GM19438 (cell line): ENCODE measurements at regions not wholly inside any gene's neighbourhood (a gene's known extent, or its start where the extent isn't known, plus 50 kb on each side); places are given as distances from the start of the nearest gene placed in this dataset.
"Not testable (repeated sequence)": the region's sequence is repeated elsewhere in the genome, so short reads cannot be mapped to it uniquely, and the experiment has no call there.

Source experiments
- ATAC-seq: cut with Tn5 transposase; IDR thresholded peaks from one replicate; pipeline ENCODE4 v1.9.1; 2021; ENCODE audit warnings: low read depth; ENCODE audit not compliant: unreplicated experiment

GRCh38 chr2:142415461-142415860 is 284.6 kb upstream of the LRP1B start:
- ATAC-seq: no peak

- ATAC-seq: no peak
These were observed 267.4 kb upstream of the LRP1B start for GRCh38 chr2:142398212-142398611.

- ATAC-seq: no peak
These were observed 264.5 kb upstream of the LRP1B start for GRCh38 chr2:142395291-142395690.

GRCh38 chr2:142380372-142380771 is 249.6 kb upstream of the LRP1B start:
- ATAC-seq: no peak

GRCh38 chr2:142362069-142362468 is 231.3 kb upstream of the LRP1B start:
- not testable (repeated sequence) for ATAC-seq

GRCh38 chr2:142347751-142348150 is 216.9 kb upstream of the LRP1B start:
- ATAC-seq: no peak

GRCh38 chr2:142339261-142339660 is 208.4 kb upstream of the LRP1B start:
- no peak for ATAC-seq

- no peak for ATAC-seq
These were observed 201.4 kb upstream of the LRP1B start for GRCh38 chr2:142332196-142332595.

- no peak for ATAC-seq
These were observed 199.6 kb upstream of the LRP1B start for GRCh38 chr2:142330458-142330857.

GRCh38 chr2:142325870-142326269 is 195.1 kb upstream of the LRP1B start:
- no peak for ATAC-seq

GRCh38 chr2:142323206-142323605 is 192.4 kb upstream of the LRP1B start:
- no peak for ATAC-seq

- ATAC-seq: no peak
These were observed 191.0 kb upstream of the LRP1B start for GRCh38 chr2:142321706-142322280.

GRCh38 chr2:142320067-142320466 is 189.3 kb upstream of the LRP1B start:
- no peak for ATAC-seq

- no peak for ATAC-seq
These were observed 185.2 kb upstream of the LRP1B start for GRCh38 chr2:142316049-142316448.

- ATAC-seq: no peak
These were observed 184.5 kb upstream of the LRP1B start for GRCh38 chr2:142315346-142315745.

- ATAC-seq: no peak
These were observed 183.3 kb upstream of the LRP1B start for GRCh38 chr2:142314164-142314563.

- ATAC-seq: no peak
These were observed 179.7 kb upstream of the LRP1B start for GRCh38 chr2:142310530-142310929.

GRCh38 chr2:142308744-142309143 is 177.9 kb upstream of the LRP1B start:
- ATAC-seq: no peak

GRCh38 chr2:142307616-142308115 is 176.8 kb upstream of the LRP1B start:
- ATAC-seq: no peak

GRCh38 chr2:142307086-142307485 is 176.3 kb upstream of the LRP1B start:
- ATAC-seq: no peak

GRCh38 chr2:142306131-142306530 is 175.3 kb upstream of the LRP1B start:
- ATAC-seq: no peak

GRCh38 chr2:142300517-142300916 is 169.7 kb upstream of the LRP1B start:
- no peak for ATAC-seq

- ATAC-seq: no peak
These were observed 168.2 kb upstream of the LRP1B start for GRCh38 chr2:142299021-142299420.
